GM12892 (cell line): ENCODE measurements at regions not wholly inside any gene's neighbourhood (a gene's known extent, or its start where the extent isn't known, plus 50 kb on each side); places are given as distances from the start of the nearest gene placed in this dataset.

Experiments
- POLR2A ChIP-seq: IDR thresholded peaks from 2 replicates; pipeline ENCODE4 v1.6.1; 2011; ENCODE audit warnings: low read depth, low read length, control low read depth
- POLR2AphosphoS5 ChIP-seq: IDR thresholded peaks from 2 replicates; pipeline ENCODE4 v1.6.1; 2011; ENCODE audit warnings: low read depth, low read length, control low read depth
- TAF1 ChIP-seq: IDR thresholded peaks from 2 replicates; pipeline ENCODE4 v1.6.1; 2011; ENCODE audit warnings: low read depth, mild to moderate bottlenecking, control low read depth, low read length, borderline replicate concordance

DNA sequence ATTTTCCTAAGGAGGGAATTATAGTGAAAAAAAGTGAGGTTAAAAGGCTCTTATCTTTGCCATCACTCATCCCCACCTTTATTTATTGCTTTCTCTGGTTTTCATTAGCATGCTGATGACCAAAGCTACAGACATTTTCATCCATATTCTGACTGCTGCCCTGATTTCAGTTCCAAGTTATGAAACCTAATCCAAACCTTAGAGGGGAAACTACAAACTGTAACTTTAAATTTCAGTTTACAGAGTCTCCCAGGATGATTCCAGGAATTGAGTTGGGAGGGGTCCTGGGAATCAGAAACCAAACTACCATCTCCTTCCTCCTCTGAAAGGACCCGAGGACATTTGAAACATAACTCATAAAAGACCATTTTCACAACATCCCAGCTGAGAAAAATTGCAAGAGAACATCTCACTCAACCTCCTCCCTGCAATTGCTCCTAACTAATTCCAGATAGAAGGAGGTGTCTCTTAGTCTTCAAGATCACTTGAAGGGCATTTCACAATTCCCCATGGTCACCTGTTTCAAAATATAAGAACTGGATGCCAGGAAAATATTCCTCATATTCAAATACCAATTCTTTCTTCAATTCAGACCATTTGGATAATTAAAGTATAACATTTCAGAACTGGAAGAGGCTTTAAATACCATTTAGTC, 520.6 kb downstream of the TNS1 start:
- TF ChIP-seq POLR2A = no peak
- TF ChIP-seq POLR2AphosphoS5 = no peak
- no peak for TF ChIP-seq TAF1
